K562 (cell line): ENCODE measurements at regions not wholly inside any gene's neighbourhood (a gene's known extent, or its start where the extent isn't known, plus 50 kb on each side); places are given as distances from the start of the nearest gene placed in this dataset.

Experiments used
- CTCFL ChIP-seq: IDR thresholded peaks from 2 replicates; pipeline ENCODE4 v1.6.1; 2011; ENCODE audit warnings: borderline replicate concordance, low read depth, mild to moderate bottlenecking, moderate library complexity, low read length; ENCODE audit not compliant: insufficient read depth, poor library complexity, severe bottlenecking
- ELK1 ChIP-seq: sonication (generic); formaldehyde crosslinking; IDR thresholded peaks from 2 replicates; pipeline ENCODE4 v1.8.1; 2022; ENCODE audit warnings: missing genetic modification reagents
- MGA ChIP-seq: fragments of 450-650 bp; IDR thresholded peaks from 2 replicates; pipeline ENCODE4 v1.6.1; 2016; ENCODE audit warnings: mild to moderate bottlenecking, moderate library complexity
- NFIC ChIP-seq: fragments of 450-650 bp; IDR thresholded peaks from 2 replicates; pipeline ENCODE4 v1.6.1; 2017; ENCODE audit warnings: mild to moderate bottlenecking, inconsistent platforms
- TAF1 ChIP-seq: IDR thresholded peaks from 2 replicates; pipeline ENCODE4 v1.6.1; 2011; ENCODE audit warnings: mild to moderate bottlenecking, low read length, moderate library complexity; ENCODE audit not compliant: insufficient read depth, control insufficient read depth, severe bottlenecking; ENCODE audit errors: extremely low read depth
- YY1 ChIP-seq, 3 experiments: IDR thresholded peaks; 2 replicates each; pipeline ENCODE4 v1.6.1; 2011; ENCODE audit warnings: low read length in 2 of 3, mild to moderate bottlenecking in 2 of 3, moderate library complexity in 2 of 3, borderline replicate concordance in 1 of 3, control low read depth in 1 of 3, low read depth in 1 of 3; ENCODE audit not compliant: insufficient read depth in 3 of 3, insufficient replicate concordance in 2 of 3, control insufficient read depth in 1 of 3, insufficient read length in 1 of 3; ENCODE audit errors: extremely low read depth in 1 of 3
- ZBTB33 ChIP-seq: sonication (generic); formaldehyde crosslinking; IDR thresholded peaks from 2 replicates; pipeline ENCODE4 v1.8.1; 2023; ENCODE audit warnings: mild to moderate bottlenecking, missing genetic modification reagents
- TF ChIP-seq, protein P1 (sequence below): fragments of 250-450 bp; sonication (Bioruptor Pico); IDR thresholded peaks from 2 replicates; pipeline ENCODE4 v1.4.0; 2020; ENCODE audit warnings: mild to moderate bottlenecking, moderate library complexity
- TF ChIP-seq, protein P2 (sequence below): fragments of 150-350 bp; conservative IDR thresholded peaks from 2 replicates; pipeline ENCODE4 v1.6.1; 2014; ENCODE audit warnings: low read length

GRCh38 chr4:27828843-27829242, 968.2 kb downstream of the STIM2 start:
- no peak for TF ChIP-seq TAF1
- TF ChIP-seq ELK1 (CRISPR knock-in tag): no peak
- TF ChIP-seq MGA: no peak
- TF ChIP-seq YY1 (IDR thresholded peaks at IDR 0.05; ENCODE audit: borderline replicate concordance in 1 of 3, control insufficient read depth in 1 of 3, extremely low read depth in 1 of 3, insufficient read depth in 3 of 3, insufficient read length in 1 of 3, insufficient replicate concordance in 2 of 3, low read depth in 1 of 3, low read length in 2 of 3): no peak
- TF ChIP-seq, protein P1, sequence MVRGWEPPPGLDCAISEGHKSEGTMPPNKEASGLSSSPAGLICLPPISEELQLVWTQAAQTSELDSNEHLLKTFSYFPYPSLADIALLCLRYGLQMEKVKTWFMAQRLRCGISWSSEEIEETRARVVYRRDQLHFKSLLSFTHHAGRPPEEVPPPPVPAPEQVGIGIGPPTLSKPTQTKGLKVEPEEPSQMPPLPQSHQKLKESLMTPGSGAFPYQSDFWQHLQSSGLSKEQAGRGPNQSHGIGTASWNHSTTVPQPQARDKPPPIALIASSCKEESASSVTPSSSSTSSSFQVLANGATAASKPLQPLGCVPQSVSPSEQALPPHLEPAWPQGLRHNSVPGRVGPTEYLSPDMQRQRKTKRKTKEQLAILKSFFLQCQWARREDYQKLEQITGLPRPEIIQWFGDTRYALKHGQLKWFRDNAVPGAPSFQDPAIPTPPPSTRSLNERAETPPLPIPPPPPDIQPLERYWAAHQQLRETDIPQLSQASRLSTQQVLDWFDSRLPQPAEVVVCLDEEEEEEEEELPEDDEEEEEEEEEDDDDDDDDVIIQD (CRISPR knock-in tag): no peak
- TF ChIP-seq, protein P2, sequence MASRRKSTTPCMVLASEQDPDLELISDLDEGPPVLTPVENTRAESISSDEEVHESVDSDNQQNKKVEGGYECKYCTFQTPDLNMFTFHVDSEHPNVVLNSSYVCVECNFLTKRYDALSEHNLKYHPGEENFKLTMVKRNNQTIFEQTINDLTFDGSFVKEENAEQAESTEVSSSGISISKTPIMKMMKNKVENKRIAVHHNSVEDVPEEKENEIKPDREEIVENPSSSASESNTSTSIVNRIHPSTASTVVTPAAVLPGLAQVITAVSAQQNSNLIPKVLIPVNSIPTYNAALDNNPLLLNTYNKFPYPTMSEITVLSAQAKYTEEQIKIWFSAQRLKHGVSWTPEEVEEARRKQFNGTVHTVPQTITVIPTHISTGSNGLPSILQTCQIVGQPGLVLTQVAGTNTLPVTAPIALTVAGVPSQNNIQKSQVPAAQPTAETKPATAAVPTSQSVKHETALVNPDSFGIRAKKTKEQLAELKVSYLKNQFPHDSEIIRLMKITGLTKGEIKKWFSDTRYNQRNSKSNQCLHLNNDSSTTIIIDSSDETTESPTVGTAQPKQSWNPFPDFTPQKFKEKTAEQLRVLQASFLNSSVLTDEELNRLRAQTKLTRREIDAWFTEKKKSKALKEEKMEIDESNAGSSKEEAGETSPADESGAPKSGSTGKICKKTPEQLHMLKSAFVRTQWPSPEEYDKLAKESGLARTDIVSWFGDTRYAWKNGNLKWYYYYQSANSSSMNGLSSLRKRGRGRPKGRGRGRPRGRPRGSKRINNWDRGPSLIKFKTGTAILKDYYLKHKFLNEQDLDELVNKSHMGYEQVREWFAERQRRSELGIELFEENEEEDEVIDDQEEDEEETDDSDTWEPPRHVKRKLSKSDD: no peak
- TF ChIP-seq ZBTB33 (CRISPR knock-in tag): no peak
- no peak for TF ChIP-seq CTCFL
- no peak for TF ChIP-seq NFIC
